Gastroesophageal sphincter (tissue), 3 donors: ENCODE measurements at regions not wholly inside any gene's neighbourhood (a gene's known extent, or its start where the extent isn't known, plus 50 kb on each side); places are given as distances from the start of the nearest gene placed in this dataset.

Source experiments
- EP300 ChIP-seq: sonication (generic); formaldehyde crosslinking; IDR thresholded peaks from one replicate; pipeline ENCODE4 v1.6.1; 2017; ENCODE audit warnings: antibody characterized with exemption, mild to moderate bottlenecking
- POLR2A ChIP-seq, 2 donors: fragments of 450-650 bp; IDR thresholded peaks; one replicate each; pipeline ENCODE4 v1.6.1; 2017; ENCODE audit warnings: antibody characterized with exemption in 2 of 2, mild to moderate bottlenecking in 2 of 2, moderate library complexity in 1 of 2
- POLR2AphosphoS5 ChIP-seq: sonication (generic); formaldehyde crosslinking; IDR thresholded peaks from one replicate; pipeline ENCODE4 v1.6.1; 2017; ENCODE audit warnings: antibody characterized with exemption
- TF ChIP-seq, protein P1 (sequence below), 4 experiments: fragments of 200-600 bp in 2 of 4; fragments of 450-650 bp in 2 of 4; sonication (generic) in 1 of 4; IDR thresholded peaks; one replicate each; pipeline ENCODE4 v1.5.1; 2017 to 2019; ENCODE audit warnings: antibody characterized with exemption in 4 of 4, mild to moderate bottlenecking in 2 of 4, moderate library complexity in 2 of 4

DNA sequence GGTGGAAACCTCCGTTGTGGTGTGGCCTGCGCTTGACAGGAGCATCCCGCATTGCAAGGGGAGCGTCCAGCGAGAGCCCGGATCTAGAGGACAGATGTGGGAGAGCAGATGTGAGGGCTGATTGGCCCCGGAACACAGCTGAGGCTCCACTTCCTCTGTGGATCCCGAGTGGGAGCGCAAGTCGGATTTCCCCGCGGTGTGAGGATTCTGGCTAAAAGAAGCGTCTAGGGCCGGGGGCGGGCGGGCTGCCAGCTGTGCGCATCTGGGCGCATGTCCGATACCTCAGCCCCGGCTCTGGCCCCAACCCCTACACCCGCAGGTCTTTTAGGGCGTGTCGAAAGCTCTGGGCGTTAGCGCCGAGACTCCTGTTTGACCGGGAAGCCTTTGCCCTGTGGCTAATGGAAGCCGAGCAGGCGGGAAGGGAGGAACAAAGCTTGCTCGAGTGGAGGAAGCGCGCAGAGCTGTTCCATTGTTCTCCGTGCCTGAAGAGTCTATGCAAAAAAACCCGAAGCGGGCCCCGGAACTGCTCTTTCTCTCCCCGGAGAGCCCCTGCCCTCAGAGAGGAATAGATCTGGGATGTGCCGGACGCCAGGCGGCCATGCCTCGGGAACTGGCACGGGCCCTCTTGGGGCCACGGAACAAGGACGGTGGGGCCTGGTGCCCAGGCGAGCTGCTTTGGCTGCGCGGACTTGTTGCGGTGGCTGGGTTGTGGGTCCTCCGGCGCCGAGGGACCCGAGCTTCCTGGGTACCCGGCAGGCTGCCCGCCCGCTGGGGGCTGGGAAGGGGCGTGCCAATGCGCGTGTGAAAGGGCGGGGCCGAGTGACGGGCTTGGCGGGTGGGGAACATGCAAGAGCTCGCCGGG lies 111.1 kb downstream of the NAV1 start:
- peak; percentile 39 for TF ChIP-seq POLR2AphosphoS5
- TF ChIP-seq EP300: no peak
- TF ChIP-seq, protein P1, sequence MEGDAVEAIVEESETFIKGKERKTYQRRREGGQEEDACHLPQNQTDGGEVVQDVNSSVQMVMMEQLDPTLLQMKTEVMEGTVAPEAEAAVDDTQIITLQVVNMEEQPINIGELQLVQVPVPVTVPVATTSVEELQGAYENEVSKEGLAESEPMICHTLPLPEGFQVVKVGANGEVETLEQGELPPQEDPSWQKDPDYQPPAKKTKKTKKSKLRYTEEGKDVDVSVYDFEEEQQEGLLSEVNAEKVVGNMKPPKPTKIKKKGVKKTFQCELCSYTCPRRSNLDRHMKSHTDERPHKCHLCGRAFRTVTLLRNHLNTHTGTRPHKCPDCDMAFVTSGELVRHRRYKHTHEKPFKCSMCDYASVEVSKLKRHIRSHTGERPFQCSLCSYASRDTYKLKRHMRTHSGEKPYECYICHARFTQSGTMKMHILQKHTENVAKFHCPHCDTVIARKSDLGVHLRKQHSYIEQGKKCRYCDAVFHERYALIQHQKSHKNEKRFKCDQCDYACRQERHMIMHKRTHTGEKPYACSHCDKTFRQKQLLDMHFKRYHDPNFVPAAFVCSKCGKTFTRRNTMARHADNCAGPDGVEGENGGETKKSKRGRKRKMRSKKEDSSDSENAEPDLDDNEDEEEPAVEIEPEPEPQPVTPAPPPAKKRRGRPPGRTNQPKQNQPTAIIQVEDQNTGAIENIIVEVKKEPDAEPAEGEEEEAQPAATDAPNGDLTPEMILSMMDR (IDR thresholded peaks at IDR 0.05): peak in 1 of 4 experiments; percentile 20
- peak in 1 of 2 donors; percentile 11 for TF ChIP-seq POLR2A (IDR thresholded peaks at IDR 0.05)
